Thyroid gland (tissue), 4 donors: ENCODE measurements at regions not wholly inside any gene's neighbourhood (a gene's known extent, or its start where the extent isn't known, plus 50 kb on each side); places are given as distances from the start of the nearest gene placed in this dataset.

Experiments used
- POLR2A ChIP-seq, 2 donors: fragments of 450-650 bp; IDR thresholded peaks; one replicate each; pipeline ENCODE4 v1.6.1; 2017; ENCODE audit warnings: antibody characterized with exemption in 2 of 2, mild to moderate bottlenecking in 2 of 2, moderate library complexity in 1 of 2
- TF ChIP-seq, protein P1 (sequence below), 6 experiments: fragments of 200-600 bp in 3 of 6; fragments of 450-650 bp in 3 of 6; sonication (generic) in 3 of 6; IDR thresholded peaks; one replicate each; pipeline ENCODE4 v1.5.1; 2016 to 2019; ENCODE audit warnings: antibody characterized with exemption in 6 of 6, mild to moderate bottlenecking in 2 of 6, inconsistent platforms in 1 of 6, moderate library complexity in 1 of 6

GRCh38 chr4:41820473-41820872 lies 71.9 kb upstream of the PHOX2B start:
- TF ChIP-seq, protein P1, sequence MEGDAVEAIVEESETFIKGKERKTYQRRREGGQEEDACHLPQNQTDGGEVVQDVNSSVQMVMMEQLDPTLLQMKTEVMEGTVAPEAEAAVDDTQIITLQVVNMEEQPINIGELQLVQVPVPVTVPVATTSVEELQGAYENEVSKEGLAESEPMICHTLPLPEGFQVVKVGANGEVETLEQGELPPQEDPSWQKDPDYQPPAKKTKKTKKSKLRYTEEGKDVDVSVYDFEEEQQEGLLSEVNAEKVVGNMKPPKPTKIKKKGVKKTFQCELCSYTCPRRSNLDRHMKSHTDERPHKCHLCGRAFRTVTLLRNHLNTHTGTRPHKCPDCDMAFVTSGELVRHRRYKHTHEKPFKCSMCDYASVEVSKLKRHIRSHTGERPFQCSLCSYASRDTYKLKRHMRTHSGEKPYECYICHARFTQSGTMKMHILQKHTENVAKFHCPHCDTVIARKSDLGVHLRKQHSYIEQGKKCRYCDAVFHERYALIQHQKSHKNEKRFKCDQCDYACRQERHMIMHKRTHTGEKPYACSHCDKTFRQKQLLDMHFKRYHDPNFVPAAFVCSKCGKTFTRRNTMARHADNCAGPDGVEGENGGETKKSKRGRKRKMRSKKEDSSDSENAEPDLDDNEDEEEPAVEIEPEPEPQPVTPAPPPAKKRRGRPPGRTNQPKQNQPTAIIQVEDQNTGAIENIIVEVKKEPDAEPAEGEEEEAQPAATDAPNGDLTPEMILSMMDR (IDR thresholded peaks at IDR 0.05) = no peak
- no peak for TF ChIP-seq POLR2A (IDR thresholded peaks at IDR 0.05)
